ENCODE measurements at regions not wholly inside any gene's neighbourhood (a gene's known extent, or its start where the extent isn't known, plus 50 kb on each side); places are given as distances from the start of the nearest gene placed in this dataset.

GRCh38 chr1:4174291-4175200, 274.5 kb upstream of the C1orf174 start:
- TF ChIP-seq CTCF (IDR thresholded peaks at IDR 0.05) (no peak), POLR2A (IDR thresholded peaks at IDR 0.05) (no peak)
- intact Hi-C loops (cut with DNase I; ENCODE audit: low total_unique reads): no loop called here
- Histone ChIP-seq H3K4me3 (no peak overlapping the region), H3K27ac (no peak overlapping the region), H3K27me3 (no peaks in the 10 kb centered on the region), H3K4me1 (no peaks in the 10 kb centered on the region), H3K9me3 (no peaks in the 10 kb centered on the region), H3K36me3 (ENCODE audit: low read depth, missing control alignments) (no peaks in the 10 kb centered on the region)
- 85 to 95% methylated on average over 19 to 21 of the region's 21 CpGs for WGBS, 2 donors
- DNase-seq: no peak

- H3K4me1 ChIP-seq: no peaks in the 10 kb centered on the region
- 91 to 92% methylated on average over 9 to 10 of the region's 10 CpGs for WGBS, 2 donors
- H3K4me3 ChIP-seq: no peak overlapping the region
- no peaks in the 10 kb centered on the region for H3K36me3 ChIP-seq (ENCODE audit: low read depth, missing control alignments)
- DNase-seq: peak; percentile 14
- TF ChIP-seq CTCF (IDR thresholded peaks at IDR 0.05): no peak
- no peak for TF ChIP-seq POLR2A (IDR thresholded peaks at IDR 0.05)
- intact Hi-C loops (cut with DNase I; ENCODE audit: low total_unique reads): no loop called here
- H3K27ac ChIP-seq: no peak overlapping the region
- H3K27me3 ChIP-seq: no peaks in the 10 kb centered on the region
- H3K9me3 ChIP-seq: no peaks in the 10 kb centered on the region
Measured at GRCh38 chr1:4175566-4176405, 275.7 kb upstream of the C1orf174 start.

- WGBS, 2 donors: 88 to 92% methylated on average over 3 of the region's 3 CpGs
- DNase-seq: no peak
- Histone ChIP-seq H3K4me1 (no peaks in the 10 kb centered on the region), H3K4me3 (no peak overlapping the region), H3K36me3 (ENCODE audit: low read depth, missing control alignments) (no peaks in the 10 kb centered on the region), H3K27me3 (no peaks in the 10 kb centered on the region), H3K27ac (no peak overlapping the region), H3K9me3 (no peaks in the 10 kb centered on the region)
- TF ChIP-seq POLR2A (IDR thresholded peaks at IDR 0.05) (no peak), CTCF (IDR thresholded peaks at IDR 0.05) (no peak)
- intact Hi-C loops (cut with DNase I; ENCODE audit: low total_unique reads): no loop called here
Measured at GRCh38 chr1:4176841-4177240, 276.8 kb upstream of the C1orf174 start.

GRCh38 chr1:4177425-4178150, 277.5 kb upstream of the C1orf174 start:
- intact Hi-C loops (cut with DNase I; ENCODE audit: low total_unique reads): no loop called here
- WGBS, 2 donors: 81 to 88% methylated on average over 17 to 21 of the region's 21 CpGs
- H3K4me1 ChIP-seq: no peaks in the 10 kb centered on the region
- H3K36me3 ChIP-seq (ENCODE audit: low read depth, missing control alignments): no peaks in the 10 kb centered on the region
- no peaks in the 10 kb centered on the region for H3K27me3 ChIP-seq
- H3K27ac ChIP-seq: no peak overlapping the region
- H3K4me3 ChIP-seq: no peak overlapping the region
- no peak for DNase-seq
- H3K9me3 ChIP-seq: no peaks in the 10 kb centered on the region
- TF ChIP-seq CTCF (IDR thresholded peaks at IDR 0.05): no peak
- no peak for TF ChIP-seq POLR2A (IDR thresholded peaks at IDR 0.05)
